ENCODE measurements at regions not wholly inside any gene's neighbourhood (a gene's known extent, or its start where the extent isn't known, plus 50 kb on each side); places are given as distances from the start of the nearest gene placed in this dataset.

GRCh38 chr1:106960412-106960811, 96.1 kb upstream of the PRMT6 start:
- TF ChIP-seq CTCF (IDR thresholded peaks at IDR 0.05) (no peak), EZH2 (IDR thresholded peaks at IDR 0.05; ENCODE audit: borderline replicate concordance, insufficient read depth, low read depth, low read length, poor library complexity, severe bottlenecking) (no peak)
